ENCODE measurements at regions not wholly inside any gene's neighbourhood (a gene's known extent, or its start where the extent isn't known, plus 50 kb on each side); places are given as distances from the start of the nearest gene placed in this dataset.

- Histone ChIP-seq H3K79me2 (ENCODE audit: insufficient read depth, low read length) (no peaks in the 10 kb centered on the region), H3K9me3 (ENCODE audit: control insufficient read depth in 1 of 2, insufficient read depth in 1 of 2, low read depth in 1 of 2, low read length in 2 of 2) (no peaks in the 10 kb centered on the region), H3K4me1 (ENCODE audit: control insufficient read depth in 1 of 2, insufficient read depth in 2 of 2, low read length in 2 of 2) (no peaks in the 10 kb centered on the region), H3K27ac (ENCODE audit: low read depth, low read length) (no peak overlapping the region), H3K9me2 (ENCODE audit: insufficient read depth) (no peaks in the 10 kb centered on the region), H3K4me2 (ENCODE audit: low read length) (no peak overlapping the region), H3K27me3 (ENCODE audit: insufficient read depth, low read length) (no peaks in the 10 kb centered on the region), H3K9ac (ENCODE audit: low read length) (no peak overlapping the region), H4K20me1 (ENCODE audit: insufficient read depth) (no peaks in the 10 kb centered on the region), H2AFZ (ENCODE audit: low read depth, low read length, poor library complexity, severe bottlenecking) (no peak overlapping the region), H3K36me3 (ENCODE audit: control insufficient read depth in 1 of 2, insufficient read depth in 2 of 2, low read length in 2 of 2) (no peaks in the 10 kb centered on the region), H3K4me3 (replicated peaks in 1 of 2; ENCODE audit: low read depth in 1 of 2, low read length in 2 of 2) (no peak overlapping the region)
- ChIA-PET RAD21 (ENCODE audit: low non-redundant PET in 1 of 2, low total read pairs in 2 of 2, uncharacterized antibody in 2 of 2, unreplicated experiment in 2 of 2) (no interaction called here), CTCF (no interaction called here), POLR2A (no interaction called here)
- TF ChIP-seq ZNF274 (IDR thresholded peaks at IDR 0.05; ENCODE audit: low read depth, low read length) (no peak), CBX3 (IDR thresholded peaks at IDR 0.05; ENCODE audit: low read depth) (no peak), ZFX (IDR thresholded peaks at IDR 0.05) (no peak), CTCF (IDR thresholded peaks at IDR 0.05 in 2 of 3, conservative IDR thresholded peaks at IDR 0.05 in 1 of 3; ENCODE audit: borderline replicate concordance in 1 of 3, insufficient read depth in 1 of 3, low read depth in 2 of 3, low read length in 2 of 3) (no peak), EGR1 (IDR thresholded peaks at IDR 0.05; ENCODE audit: low read depth) (no peak), EZH2 (IDR thresholded peaks at IDR 0.05) (no peak), SP1 (IDR thresholded peaks at IDR 0.05; ENCODE audit: low read depth) (no peak), ELF1 (IDR thresholded peaks at IDR 0.05; ENCODE audit: borderline replicate concordance, low read depth) (no peak), JUND (IDR thresholded peaks at IDR 0.05) (no peak), RAD21 (IDR thresholded peaks at IDR 0.05; ENCODE audit: low read depth) (no peak), ZBTB33 (IDR thresholded peaks at IDR 0.05; ENCODE audit: extremely low read depth, insufficient replicate concordance, low read length) (no peak), TCF7L2 (IDR thresholded peaks at IDR 0.05; ENCODE audit: borderline replicate concordance, extremely low read depth, insufficient read depth, insufficient read length) (no peak), ATF3 (IDR thresholded peaks at IDR 0.05) (no peak)
- no peak for DNase-seq (ENCODE audit: low read depth, low spot score)
- intact Hi-C loops (cut with micrococcal nuclease), result no loop called here
- BruUV-seq (replicated peaks), result no TSS peak
- ATAC-seq, result no peak
Measured at GRCh38 chr13:103961784-103962183, 895.6 kb upstream of the SLC10A2 start.

Data from HCT116 (cell line).